ENCODE measurements at regions not wholly inside any gene's neighbourhood (a gene's known extent, or its start where the extent isn't known, plus 50 kb on each side); places are given as distances from the start of the nearest gene placed in this dataset.

GRCh38 chr18:29104671-29105070 lies 927.7 kb upstream of the CDH2 start:
- no peak for DNase-seq

GRCh38 chr18:29104227-29104626 lies 927.3 kb upstream of the CDH2 start:
- DNase-seq = no peak

- DNase-seq = no peak
Measured at GRCh38 chr18:29096079-29096770, 919.3 kb upstream of the CDH2 start.

GRCh38 chr18:29087616-29088246 lies 910.8 kb upstream of the CDH2 start:
- DNase-seq = no peak

- DNase-seq = no peak
Measured at GRCh38 chr18:29084120-29084519, 907.2 kb upstream of the CDH2 start.

GRCh38 chr18:29083545-29083944 lies 906.6 kb upstream of the CDH2 start:
- DNase-seq = no peak

GRCh38 chr18:29080946-29081345 lies 904.0 kb upstream of the CDH2 start:
- no peak for DNase-seq

- no peak for DNase-seq
Measured at GRCh38 chr18:29078273-29078672, 901.3 kb upstream of the CDH2 start.

- no peak for DNase-seq
Measured at GRCh38 chr18:29077344-29077743, 900.4 kb upstream of the CDH2 start.

GRCh38 chr18:29076645-29077044 lies 899.7 kb upstream of the CDH2 start:
- DNase-seq = no peak

- no peak for DNase-seq
Measured at GRCh38 chr18:29074147-29074546, 897.2 kb upstream of the CDH2 start.

- no peak for DNase-seq
Measured at GRCh38 chr18:29071869-29072268, 894.9 kb upstream of the CDH2 start.

- no peak for DNase-seq
Measured at GRCh38 chr18:29063346-29063745, 886.4 kb upstream of the CDH2 start.

- DNase-seq = no peak
Measured at GRCh38 chr18:29062921-29063320, 886.0 kb upstream of the CDH2 start.

GRCh38 chr18:29060349-29060748 lies 883.4 kb upstream of the CDH2 start:
- peak; percentile 28 for DNase-seq

- no peak for DNase-seq
Measured at GRCh38 chr18:29057703-29058102, 880.8 kb upstream of the CDH2 start.

GRCh38 chr18:29056800-29057199 lies 879.9 kb upstream of the CDH2 start:
- DNase-seq = no peak

- no peak for DNase-seq
Measured at GRCh38 chr18:29041976-29042375, 865.0 kb upstream of the CDH2 start.

GRCh38 chr18:29034113-29034856 lies 857.4 kb upstream of the CDH2 start:
- DNase-seq = no peak

- DNase-seq = no peak
Measured at GRCh38 chr18:29028560-29028959, 851.6 kb upstream of the CDH2 start.

GRCh38 chr18:29018976-29019375 lies 842.0 kb upstream of the CDH2 start:
- DNase-seq = no peak

GRCh38 chr18:29012883-29013465 lies 836.0 kb upstream of the CDH2 start:
- DNase-seq = no peak

- DNase-seq = no peak
Measured at GRCh38 chr18:29012364-29012763, 835.4 kb upstream of the CDH2 start.
